ENCODE measurements at regions not wholly inside any gene's neighbourhood (a gene's known extent, or its start where the extent isn't known, plus 50 kb on each side); places are given as distances from the start of the nearest gene placed in this dataset.

GRCh38 chr2:129465045-129465444 is 514.4 kb upstream of the RAB6C start:
- Histone ChIP-seq H3K79me2 (ENCODE audit: control insufficient read depth, insufficient read depth, low read length) (no peaks in the 10 kb centered on the region), H3K9ac (ENCODE audit: control insufficient read depth, extremely low read depth, insufficient read depth, low read length) (no peak overlapping the region), H4K20me1 (ENCODE audit: control insufficient read depth, extremely low read depth, insufficient read depth, low read length) (no peaks in the 10 kb centered on the region), H3K27me3 (ENCODE audit: control insufficient read depth, extremely low read depth, insufficient read depth, low read length) (no peaks in the 10 kb centered on the region), H3K4me1 (ENCODE audit: control insufficient read depth, extremely low read depth, insufficient read depth, low read length) (no peaks in the 10 kb centered on the region), H3K9me1 (ENCODE audit: control insufficient read depth, extremely low read depth, insufficient read depth, low read length) (no peaks in the 10 kb centered on the region), H3K27ac (ENCODE audit: control insufficient read depth, insufficient read depth, low read length) (no peak overlapping the region), H2AFZ (ENCODE audit: control insufficient read depth, low read length) (no peak overlapping the region), H3K9me3 (ENCODE audit: control insufficient read depth, low read depth, low read length) (no peaks in the 10 kb centered on the region), H3K4me2 (ENCODE audit: control insufficient read depth, extremely low read depth, insufficient read depth, low read depth, low read length) (no peak overlapping the region), H3K4me3 (ENCODE audit: control insufficient read depth in 2 of 3, extremely low read depth in 1 of 3, insufficient read depth in 2 of 3, low read depth in 1 of 3, low read length in 3 of 3) (no peak overlapping the region), H3K36me3 (ENCODE audit: control insufficient read depth in 2 of 2, extremely low read depth in 1 of 2, insufficient read depth in 2 of 2, low read length in 2 of 2) (no peaks in the 10 kb centered on the region)
- no peak for FAIRE-seq
- no peak for TF ChIP-seq CTCF (optimal IDR thresholded peaks at IDR 0.05 in 1 of 3, IDR thresholded peaks at IDR 0.05 in 1 of 3, conservative IDR thresholded peaks at IDR 0.05 in 1 of 3; ENCODE audit: extremely low read depth in 1 of 3, insufficient read depth in 2 of 3, low read length in 3 of 3)
- dilution Hi-C loops (cut with MboI; ENCODE audit: extremely low pct_ligation_motif_present, low sequenced_read_pairs) = no loop called here
- no peak for DNase-seq (ENCODE audit: low read depth, low spot score)

- H3K27me3 ChIP-seq (ENCODE audit: control insufficient read depth, extremely low read depth, insufficient read depth, low read length) = no peaks in the 10 kb centered on the region
- no peaks in the 10 kb centered on the region for H3K79me2 ChIP-seq (ENCODE audit: control insufficient read depth, insufficient read depth, low read length)
- no peak overlapping the region for H2AFZ ChIP-seq (ENCODE audit: control insufficient read depth, low read length)
- no peaks in the 10 kb centered on the region for H3K4me1 ChIP-seq (ENCODE audit: control insufficient read depth, extremely low read depth, insufficient read depth, low read length)
- H3K9me1 ChIP-seq (ENCODE audit: control insufficient read depth, extremely low read depth, insufficient read depth, low read length) = no peaks in the 10 kb centered on the region
- H3K9ac ChIP-seq (ENCODE audit: control insufficient read depth, extremely low read depth, insufficient read depth, low read length) = no peak overlapping the region
- H4K20me1 ChIP-seq (ENCODE audit: control insufficient read depth, extremely low read depth, insufficient read depth, low read length) = no peaks in the 10 kb centered on the region
- DNase-seq (ENCODE audit: low read depth, low spot score) (no peak), FAIRE-seq (no peak)
- H3K36me3 ChIP-seq (ENCODE audit: control insufficient read depth in 2 of 2, extremely low read depth in 1 of 2, insufficient read depth in 2 of 2, low read length in 2 of 2) = no peaks in the 10 kb centered on the region
- no peak overlapping the region for H3K4me2 ChIP-seq (ENCODE audit: control insufficient read depth, extremely low read depth, insufficient read depth, low read depth, low read length)
- dilution Hi-C loops (cut with MboI; ENCODE audit: extremely low pct_ligation_motif_present, low sequenced_read_pairs) = no loop called here
- no peak overlapping the region for H3K27ac ChIP-seq (ENCODE audit: control insufficient read depth, insufficient read depth, low read length)
- no peak overlapping the region for H3K4me3 ChIP-seq (ENCODE audit: control insufficient read depth in 2 of 3, extremely low read depth in 1 of 3, insufficient read depth in 2 of 3, low read depth in 1 of 3, low read length in 3 of 3)
- H3K9me3 ChIP-seq (ENCODE audit: control insufficient read depth, low read depth, low read length) = no peaks in the 10 kb centered on the region
- no peak for TF ChIP-seq EZH2 (IDR thresholded peaks at IDR 0.05; ENCODE audit: low read length)
Observed at GRCh38 chr2:129466389-129466788, 513.1 kb upstream of the RAB6C start.

GRCh38 chr2:129467012-129467779 is 512.3 kb upstream of the RAB6C start:
- no peak overlapping the region for H3K9ac ChIP-seq (ENCODE audit: control insufficient read depth, extremely low read depth, insufficient read depth, low read length)
- no peaks in the 10 kb centered on the region for H3K36me3 ChIP-seq (ENCODE audit: control insufficient read depth in 2 of 2, extremely low read depth in 1 of 2, insufficient read depth in 2 of 2, low read length in 2 of 2)
- dilution Hi-C loops (cut with MboI; ENCODE audit: extremely low pct_ligation_motif_present, low sequenced_read_pairs) = no loop called here
- FAIRE-seq = no peak
- TF ChIP-seq EZH2 (IDR thresholded peaks at IDR 0.05; ENCODE audit: low read length) (no peak), CTCF (optimal IDR thresholded peaks at IDR 0.05 in 1 of 3, IDR thresholded peaks at IDR 0.05 in 1 of 3, conservative IDR thresholded peaks at IDR 0.05 in 1 of 3; ENCODE audit: extremely low read depth in 1 of 3, insufficient read depth in 2 of 3, low read length in 3 of 3) (no peak)
- DNase-seq (ENCODE audit: low read depth, low spot score) = no peak
- H3K9me1 ChIP-seq (ENCODE audit: control insufficient read depth, extremely low read depth, insufficient read depth, low read length) = no peaks in the 10 kb centered on the region
- no peaks in the 10 kb centered on the region for H3K79me2 ChIP-seq (ENCODE audit: control insufficient read depth, insufficient read depth, low read length)
- H3K4me3 ChIP-seq (ENCODE audit: control insufficient read depth in 2 of 3, extremely low read depth in 1 of 3, insufficient read depth in 2 of 3, low read depth in 1 of 3, low read length in 3 of 3) = no peak overlapping the region
- H3K27me3 ChIP-seq (ENCODE audit: control insufficient read depth, extremely low read depth, insufficient read depth, low read length) = no peaks in the 10 kb centered on the region
- H3K4me1 ChIP-seq (ENCODE audit: control insufficient read depth, extremely low read depth, insufficient read depth, low read length) = no peaks in the 10 kb centered on the region
- H3K27ac ChIP-seq (ENCODE audit: control insufficient read depth, insufficient read depth, low read length) = no peak overlapping the region
- H3K4me2 ChIP-seq (ENCODE audit: control insufficient read depth, extremely low read depth, insufficient read depth, low read depth, low read length) = no peak overlapping the region
- H3K9me3 ChIP-seq (ENCODE audit: control insufficient read depth, low read depth, low read length) = no peaks in the 10 kb centered on the region
- no peak overlapping the region for H2AFZ ChIP-seq (ENCODE audit: control insufficient read depth, low read length)
- H4K20me1 ChIP-seq (ENCODE audit: control insufficient read depth, extremely low read depth, insufficient read depth, low read length) = no peaks in the 10 kb centered on the region
